ENCODE measurements at regions not wholly inside any gene's neighbourhood (a gene's known extent, or its start where the extent isn't known, plus 50 kb on each side); places are given as distances from the start of the nearest gene placed in this dataset.

DNA sequence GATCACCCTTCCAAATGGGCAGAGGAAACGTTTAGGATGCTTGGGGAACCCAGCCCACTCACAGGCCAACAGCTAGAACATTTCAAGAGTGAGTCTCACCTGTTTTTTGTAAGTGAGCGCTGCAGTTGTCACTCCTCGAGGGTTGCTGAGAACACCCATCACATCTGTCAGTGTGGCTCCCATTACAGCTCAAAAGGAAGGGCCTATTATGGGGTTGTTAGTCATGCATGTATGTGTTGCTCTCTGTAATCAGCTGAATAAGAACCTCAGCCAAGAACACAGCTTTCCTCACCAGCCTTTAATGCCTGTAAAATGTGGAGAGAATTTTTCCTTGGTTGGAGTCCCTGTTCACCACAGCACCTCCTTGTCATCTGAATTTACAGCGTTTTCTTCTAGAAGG, 196.3 kb upstream of the KLF4 start:
- no peaks in the 10 kb centered on the region for H3K36me3 ChIP-seq
- intact Hi-C loops (cut with DNase I) = no loop called here
- no peak overlapping the region for H3K4me3 ChIP-seq
- no peak for TF ChIP-seq POLR2AphosphoS5 (IDR thresholded peaks at IDR 0.05; ENCODE audit: insufficient read depth in 1 of 2, low read depth in 1 of 2)
- TF ChIP-seq POLR2A (IDR thresholded peaks at IDR 0.05) = no peak
- TF ChIP-seq, protein P1, sequence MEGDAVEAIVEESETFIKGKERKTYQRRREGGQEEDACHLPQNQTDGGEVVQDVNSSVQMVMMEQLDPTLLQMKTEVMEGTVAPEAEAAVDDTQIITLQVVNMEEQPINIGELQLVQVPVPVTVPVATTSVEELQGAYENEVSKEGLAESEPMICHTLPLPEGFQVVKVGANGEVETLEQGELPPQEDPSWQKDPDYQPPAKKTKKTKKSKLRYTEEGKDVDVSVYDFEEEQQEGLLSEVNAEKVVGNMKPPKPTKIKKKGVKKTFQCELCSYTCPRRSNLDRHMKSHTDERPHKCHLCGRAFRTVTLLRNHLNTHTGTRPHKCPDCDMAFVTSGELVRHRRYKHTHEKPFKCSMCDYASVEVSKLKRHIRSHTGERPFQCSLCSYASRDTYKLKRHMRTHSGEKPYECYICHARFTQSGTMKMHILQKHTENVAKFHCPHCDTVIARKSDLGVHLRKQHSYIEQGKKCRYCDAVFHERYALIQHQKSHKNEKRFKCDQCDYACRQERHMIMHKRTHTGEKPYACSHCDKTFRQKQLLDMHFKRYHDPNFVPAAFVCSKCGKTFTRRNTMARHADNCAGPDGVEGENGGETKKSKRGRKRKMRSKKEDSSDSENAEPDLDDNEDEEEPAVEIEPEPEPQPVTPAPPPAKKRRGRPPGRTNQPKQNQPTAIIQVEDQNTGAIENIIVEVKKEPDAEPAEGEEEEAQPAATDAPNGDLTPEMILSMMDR (IDR thresholded peaks at IDR 0.05) = no peak
- no peaks in the 10 kb centered on the region for H3K27me3 ChIP-seq
- no peaks in the 10 kb centered on the region for H3K4me1 ChIP-seq
- no peak overlapping the region for H3K27ac ChIP-seq
- H3K9me3 ChIP-seq = no peaks in the 10 kb centered on the region
- no peak for DNase-seq (ENCODE audit: extremely low spot score in 2 of 2)

DNA sequence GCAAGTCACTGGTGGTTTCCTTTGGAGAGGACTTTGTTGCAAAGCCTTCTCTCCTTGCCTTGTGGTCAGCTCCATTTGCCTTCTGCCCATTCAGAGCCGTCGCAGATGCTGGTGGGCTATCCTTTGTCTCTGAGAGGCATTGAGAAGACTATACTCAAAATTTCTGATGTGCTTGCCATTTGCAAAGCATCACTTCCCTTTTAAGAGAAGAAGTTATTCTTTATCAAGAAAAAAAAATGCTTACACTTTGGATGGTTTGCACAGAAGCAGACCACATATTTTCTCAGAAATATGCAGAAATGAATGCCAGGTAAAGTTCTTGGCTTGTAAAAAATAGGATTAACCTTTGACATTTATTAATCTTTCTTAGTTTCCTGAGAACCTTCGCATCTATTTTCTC, 195.8 kb upstream of the KLF4 start:
- H3K4me1 ChIP-seq = no peaks in the 10 kb centered on the region
- H3K36me3 ChIP-seq = no peaks in the 10 kb centered on the region
- no peaks in the 10 kb centered on the region for H3K27me3 ChIP-seq
- H3K4me3 ChIP-seq = no peak overlapping the region
- intact Hi-C loops (cut with DNase I) = no loop called here
- no peak for DNase-seq (ENCODE audit: extremely low spot score in 2 of 2)
- no peak overlapping the region for H3K27ac ChIP-seq
- TF ChIP-seq, protein P1 (IDR thresholded peaks at IDR 0.05) = no peak
- TF ChIP-seq POLR2A (IDR thresholded peaks at IDR 0.05) (no peak), POLR2AphosphoS5 (IDR thresholded peaks at IDR 0.05; ENCODE audit: insufficient read depth in 1 of 2, low read depth in 1 of 2) (no peak)
- no peaks in the 10 kb centered on the region for H3K9me3 ChIP-seq

DNA sequence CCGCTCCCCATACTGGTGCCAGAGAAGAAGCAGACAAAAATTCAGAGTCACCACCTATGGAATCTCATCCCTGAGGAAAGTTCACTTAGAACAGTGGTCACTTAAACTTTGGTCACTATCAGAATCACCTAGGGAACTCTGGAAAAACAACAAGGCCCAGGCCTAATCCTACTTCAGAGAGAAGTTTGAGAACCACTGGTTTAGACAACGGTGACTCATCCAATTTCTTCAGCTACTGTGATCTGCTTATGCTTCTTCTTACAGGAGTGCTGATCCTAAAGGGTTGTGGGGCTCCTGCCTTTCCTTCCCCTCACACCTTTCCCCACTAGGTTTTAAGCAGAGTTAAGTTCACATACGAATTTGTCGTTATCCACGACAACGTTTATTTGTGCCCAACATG, 194.7 kb upstream of the KLF4 start:
- Histone ChIP-seq H3K9me3 (no peaks in the 10 kb centered on the region), H3K36me3 (no peaks in the 10 kb centered on the region), H3K4me3 (no peak overlapping the region), H3K27ac (no peak overlapping the region), H3K27me3 (no peaks in the 10 kb centered on the region), H3K4me1 (no peaks in the 10 kb centered on the region)
- no peak for TF ChIP-seq POLR2AphosphoS5 (IDR thresholded peaks at IDR 0.05; ENCODE audit: insufficient read depth in 1 of 2, low read depth in 1 of 2)
- TF ChIP-seq, protein P1 (IDR thresholded peaks at IDR 0.05) = no peak
- no peak for TF ChIP-seq POLR2A (IDR thresholded peaks at IDR 0.05)
- no peak for DNase-seq (ENCODE audit: extremely low spot score in 2 of 2)
- intact Hi-C loops (cut with DNase I) = no loop called here

DNA sequence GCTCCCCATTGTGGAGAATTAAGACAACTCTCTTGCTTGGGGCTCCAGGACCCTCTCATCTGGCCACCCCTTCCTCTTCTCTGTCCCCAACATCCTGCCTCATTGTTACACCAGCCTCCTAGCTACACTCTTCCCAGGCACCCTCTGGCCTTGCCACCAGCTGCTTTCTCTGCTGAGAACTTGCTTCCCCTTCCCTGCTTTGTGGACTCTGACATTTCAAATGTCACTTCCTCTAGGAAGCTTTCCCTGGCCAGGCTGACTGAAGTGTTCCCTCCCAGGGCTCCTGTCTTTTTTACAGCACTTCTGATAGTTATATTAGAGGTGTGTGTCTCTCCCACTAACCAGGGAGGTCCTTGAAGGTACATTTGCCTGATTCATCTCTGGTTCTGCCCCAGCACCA, 194.0 kb upstream of the KLF4 start:
- Histone ChIP-seq H3K9me3 (no peaks in the 10 kb centered on the region), H3K27me3 (no peaks in the 10 kb centered on the region), H3K4me3 (no peak overlapping the region), H3K4me1 (no peaks in the 10 kb centered on the region), H3K27ac (no peak overlapping the region), H3K36me3 (no peaks in the 10 kb centered on the region)
- TF ChIP-seq POLR2AphosphoS5 (IDR thresholded peaks at IDR 0.05; ENCODE audit: insufficient read depth in 1 of 2, low read depth in 1 of 2) = no peak
- intact Hi-C loops (cut with DNase I) = no loop called here
- no peak for DNase-seq (ENCODE audit: extremely low spot score in 2 of 2)

DNA sequence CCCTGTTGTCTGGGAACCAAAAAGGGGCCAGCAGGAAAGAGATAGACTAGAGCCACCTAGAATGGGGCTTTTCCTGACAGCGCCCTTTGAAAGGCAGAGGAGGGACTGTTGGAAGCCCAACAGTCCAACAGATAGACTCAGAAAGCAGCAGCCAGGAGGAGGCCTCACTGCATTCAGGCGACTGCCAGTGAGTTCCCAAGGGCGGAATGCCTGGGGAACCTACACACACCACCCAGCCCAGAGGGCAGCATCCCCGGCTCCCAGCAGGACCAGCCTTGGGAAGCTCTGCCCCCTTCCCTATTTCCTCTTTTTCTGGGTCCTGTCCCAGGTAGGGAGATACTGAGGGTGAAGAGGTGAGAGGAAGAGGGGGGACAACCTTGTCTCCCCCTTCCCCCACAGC, 192.4 kb upstream of the KLF4 start:
- TF ChIP-seq, protein P1 (IDR thresholded peaks at IDR 0.05) = no peak
- TF ChIP-seq POLR2A (IDR thresholded peaks at IDR 0.05) = no peak
- no peak for TF ChIP-seq POLR2AphosphoS5 (IDR thresholded peaks at IDR 0.05; ENCODE audit: insufficient read depth in 1 of 2, low read depth in 1 of 2)
- Histone ChIP-seq H3K27me3 (no peaks in the 10 kb centered on the region), H3K4me1 (no peaks in the 10 kb centered on the region), H3K9me3 (no peaks in the 10 kb centered on the region), H3K27ac (no peak overlapping the region), H3K4me3 (no peak overlapping the region), H3K36me3 (no peaks in the 10 kb centered on the region)
- DNase-seq (ENCODE audit: extremely low spot score in 2 of 2) = no peak
- intact Hi-C loops (cut with DNase I) = no loop called here

All from vagina (tissue), 2 donors.